ENCODE measurements at regions not wholly inside any gene's neighbourhood (a gene's known extent, or its start where the extent isn't known, plus 50 kb on each side); places are given as distances from the start of the nearest gene placed in this dataset.

DNA sequence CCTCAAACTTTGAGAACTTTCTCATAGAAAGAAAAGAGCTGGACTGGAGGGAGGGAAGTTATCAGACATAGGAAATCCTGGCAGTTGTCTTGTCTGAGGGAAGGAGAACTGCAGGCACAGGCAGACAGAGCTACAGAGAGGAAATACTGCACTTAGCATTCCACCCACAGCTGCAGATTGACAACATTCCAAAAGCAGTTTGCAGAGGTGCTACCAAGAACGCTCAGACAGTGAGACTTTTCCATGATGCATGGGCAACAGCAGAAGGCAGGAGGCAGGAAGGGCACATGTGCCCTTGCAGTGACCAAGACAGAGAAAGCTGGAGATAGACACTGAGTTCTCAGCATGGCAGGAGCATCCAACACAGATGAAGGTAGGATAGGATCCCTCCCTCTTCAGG, 327.5 kb upstream of the ZNF462 start:
- H3K4me3 Mint-ChIP-seq (ENCODE audit: low read depth, unreplicated experiment), result no peak overlapping the region
- H3K9me3 Mint-ChIP-seq (ENCODE audit: low read depth, unreplicated experiment), result no peaks in the 10 kb centered on the region
- H3K27me3 Mint-ChIP-seq (ENCODE audit: unreplicated experiment), result no peaks in the 10 kb centered on the region
- intact Hi-C loops (cut with micrococcal nuclease; ENCODE audit: unreplicated experiment), result no loop called here
- CTCF ChIA-PET, result no interaction called here
- TF ChIP-seq, protein P1, sequence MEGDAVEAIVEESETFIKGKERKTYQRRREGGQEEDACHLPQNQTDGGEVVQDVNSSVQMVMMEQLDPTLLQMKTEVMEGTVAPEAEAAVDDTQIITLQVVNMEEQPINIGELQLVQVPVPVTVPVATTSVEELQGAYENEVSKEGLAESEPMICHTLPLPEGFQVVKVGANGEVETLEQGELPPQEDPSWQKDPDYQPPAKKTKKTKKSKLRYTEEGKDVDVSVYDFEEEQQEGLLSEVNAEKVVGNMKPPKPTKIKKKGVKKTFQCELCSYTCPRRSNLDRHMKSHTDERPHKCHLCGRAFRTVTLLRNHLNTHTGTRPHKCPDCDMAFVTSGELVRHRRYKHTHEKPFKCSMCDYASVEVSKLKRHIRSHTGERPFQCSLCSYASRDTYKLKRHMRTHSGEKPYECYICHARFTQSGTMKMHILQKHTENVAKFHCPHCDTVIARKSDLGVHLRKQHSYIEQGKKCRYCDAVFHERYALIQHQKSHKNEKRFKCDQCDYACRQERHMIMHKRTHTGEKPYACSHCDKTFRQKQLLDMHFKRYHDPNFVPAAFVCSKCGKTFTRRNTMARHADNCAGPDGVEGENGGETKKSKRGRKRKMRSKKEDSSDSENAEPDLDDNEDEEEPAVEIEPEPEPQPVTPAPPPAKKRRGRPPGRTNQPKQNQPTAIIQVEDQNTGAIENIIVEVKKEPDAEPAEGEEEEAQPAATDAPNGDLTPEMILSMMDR (IDR thresholded peaks at IDR 0.05; ENCODE audit: unreplicated experiment), result no peak
- DNase-seq, result no peak
- BruUV-seq (replicated peaks), result no TSS peak
- no peaks in the 10 kb centered on the region for H3K4me1 Mint-ChIP-seq (ENCODE audit: low read depth, unreplicated experiment)
- H3K36me3 Mint-ChIP-seq (ENCODE audit: insufficient read depth, unreplicated experiment), result no peaks in the 10 kb centered on the region
- H3K27ac Mint-ChIP-seq (ENCODE audit: unreplicated experiment), result no peak overlapping the region

DNA sequence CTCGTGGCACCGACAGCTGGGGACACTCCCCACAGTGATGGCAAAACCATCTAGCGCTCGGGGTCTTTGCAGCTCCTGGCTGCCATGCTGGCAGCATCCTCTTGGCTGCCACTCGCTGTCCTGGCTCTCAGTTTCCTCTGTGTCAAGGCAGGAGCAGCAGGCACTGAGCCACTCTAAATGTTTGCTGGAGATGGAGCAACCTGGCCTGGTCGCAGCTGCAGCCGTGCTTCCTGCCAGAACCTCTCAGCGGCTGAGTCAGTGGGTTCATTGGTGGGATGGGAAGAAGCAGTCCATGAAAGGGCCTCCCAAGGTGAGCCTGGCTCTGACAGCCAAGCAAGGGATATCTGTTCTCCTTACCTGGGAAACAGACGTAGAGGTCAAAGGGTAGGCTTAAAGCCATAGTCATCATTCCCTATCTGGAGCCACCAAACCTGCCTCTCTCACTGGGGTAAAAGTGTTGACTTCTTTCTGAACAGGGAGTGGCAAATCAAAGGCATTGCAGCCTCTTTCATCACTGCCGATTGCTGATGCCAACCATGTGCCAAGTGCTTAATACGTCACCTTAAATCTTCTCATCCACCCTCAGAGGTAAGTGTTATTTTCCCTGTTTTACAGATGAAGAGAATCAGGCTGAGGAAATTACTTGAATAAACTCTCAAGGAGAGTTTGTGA, 304.8 kb upstream of the ZNF462 start:
- intact Hi-C loops (cut with micrococcal nuclease; ENCODE audit: unreplicated experiment), result no loop called here
- Mint-ChIP-seq H3K27me3 (ENCODE audit: unreplicated experiment) (no peaks in the 10 kb centered on the region), H3K9me3 (ENCODE audit: low read depth, unreplicated experiment) (peaks cover 2% of the 10 kb centered on the region), H3K36me3 (ENCODE audit: insufficient read depth, unreplicated experiment) (no peaks in the 10 kb centered on the region), H3K4me1 (ENCODE audit: low read depth, unreplicated experiment) (no peaks in the 10 kb centered on the region), H3K4me3 (ENCODE audit: low read depth, unreplicated experiment) (no peak overlapping the region), H3K27ac (ENCODE audit: unreplicated experiment) (no peak overlapping the region)
- no TSS peak for BruUV-seq (replicated peaks)
- TF ChIP-seq, protein P1 (IDR thresholded peaks at IDR 0.05; ENCODE audit: unreplicated experiment), result no peak
- DNase-seq, result no peak
- CTCF ChIA-PET, result no interaction called here

DNA sequence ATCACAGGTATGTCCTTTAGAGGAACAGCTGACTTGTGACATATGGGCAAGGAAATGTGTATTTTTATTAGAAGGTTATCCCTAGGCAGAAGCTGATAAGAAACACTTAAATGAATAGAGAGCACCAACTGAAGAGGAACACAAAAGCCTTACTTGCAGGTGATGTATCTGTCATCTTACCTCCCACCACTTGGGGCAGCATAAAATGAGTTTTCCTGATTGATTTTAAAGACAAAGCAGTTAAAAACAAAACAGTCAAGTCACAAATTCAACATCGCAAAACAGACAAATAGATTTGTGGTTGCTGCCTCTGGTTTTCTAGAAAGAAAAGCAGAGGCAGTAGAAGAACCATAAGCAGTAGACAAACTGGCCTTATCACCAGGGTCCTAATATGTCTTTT, 302.4 kb upstream of the ZNF462 start:
- no peak overlapping the region for H3K4me3 Mint-ChIP-seq (ENCODE audit: low read depth, unreplicated experiment)
- no peaks in the 10 kb centered on the region for H3K27me3 Mint-ChIP-seq (ENCODE audit: unreplicated experiment)
- peaks cover 2% of the 10 kb centered on the region for H3K9me3 Mint-ChIP-seq (ENCODE audit: low read depth, unreplicated experiment)
- BruUV-seq (replicated peaks), result no TSS peak
- no peaks in the 10 kb centered on the region for H3K36me3 Mint-ChIP-seq (ENCODE audit: insufficient read depth, unreplicated experiment)
- CTCF ChIA-PET, result no interaction called here
- no peak overlapping the region for H3K27ac Mint-ChIP-seq (ENCODE audit: unreplicated experiment)
- no peak for DNase-seq
- intact Hi-C loops (cut with micrococcal nuclease; ENCODE audit: unreplicated experiment), result no loop called here
- TF ChIP-seq, protein P1 (IDR thresholded peaks at IDR 0.05; ENCODE audit: unreplicated experiment), result no peak
- no peaks in the 10 kb centered on the region for H3K4me1 Mint-ChIP-seq (ENCODE audit: low read depth, unreplicated experiment)

DNA sequence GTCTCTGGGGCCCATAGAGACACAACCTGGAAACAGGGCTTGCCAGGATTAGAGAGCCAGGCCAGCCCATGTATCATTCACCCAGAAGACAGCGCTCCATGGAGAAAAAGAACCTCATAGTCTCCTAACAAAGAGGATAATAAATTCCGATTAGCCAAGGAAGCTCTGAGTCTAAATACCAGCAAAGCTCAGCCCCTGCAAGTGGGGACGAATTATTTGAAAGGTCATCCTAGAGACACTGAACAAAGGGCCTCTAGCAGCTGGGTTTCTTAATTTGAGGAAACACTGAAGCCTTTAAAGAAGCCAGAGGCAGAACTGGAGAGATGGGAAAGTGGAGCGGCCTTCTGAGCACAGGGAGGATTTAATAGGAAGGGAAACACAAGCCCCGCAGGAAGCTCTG, 287.1 kb upstream of the ZNF462 start:
- Mint-ChIP-seq H3K27ac (ENCODE audit: unreplicated experiment) (no peak overlapping the region), H3K9me3 (ENCODE audit: low read depth, unreplicated experiment) (peaks cover 3% of the 10 kb centered on the region), H3K4me1 (ENCODE audit: low read depth, unreplicated experiment) (no peaks in the 10 kb centered on the region), H3K27me3 (ENCODE audit: unreplicated experiment) (no peaks in the 10 kb centered on the region), H3K36me3 (ENCODE audit: insufficient read depth, unreplicated experiment) (no peaks in the 10 kb centered on the region), H3K4me3 (ENCODE audit: low read depth, unreplicated experiment) (no peak overlapping the region)
- intact Hi-C loops (cut with micrococcal nuclease; ENCODE audit: unreplicated experiment), result no loop called here
- TF ChIP-seq, protein P1 (IDR thresholded peaks at IDR 0.05; ENCODE audit: unreplicated experiment), result no peak
- no peak for DNase-seq
- no TSS peak for BruUV-seq (replicated peaks)
- CTCF ChIA-PET, result no interaction called here
